NCI-H1417 (cell line): ENCODE measurements at regions not wholly inside any gene's neighbourhood (a gene's known extent, or its start where the extent isn't known, plus 50 kb on each side); places are given as distances from the start of the nearest gene placed in this dataset.

Experiments used
- DNase-seq, 3 experiments: peaks; one replicate each; lab custom pipeline; 2025; lab: John Stamatoyannopoulos, UW

GRCh38 chr5:91283899-91284298 is 99.2 kb downstream of the ARRDC3 start:
- no peak for DNase-seq

GRCh38 chr5:91283326-91283725 is 99.8 kb downstream of the ARRDC3 start:
- no peak for DNase-seq

GRCh38 chr5:91282210-91282609 is 100.9 kb downstream of the ARRDC3 start:
- DNase-seq = no peak

GRCh38 chr5:91281401-91281800 is 101.7 kb downstream of the ARRDC3 start:
- DNase-seq = peak in 2 of 3 experiments; percentile 45 to 84

GRCh38 chr5:91280362-91281269 is 102.5 kb downstream of the ARRDC3 start:
- DNase-seq = peak; percentile 71 to 83 (median 75)

GRCh38 chr5:91277840-91278239 is 105.3 kb downstream of the ARRDC3 start:
- no peak for DNase-seq

GRCh38 chr5:91277093-91277626 is 106.0 kb downstream of the ARRDC3 start:
- DNase-seq = no peak

- no peak for DNase-seq
These were observed 110.3 kb downstream of the ARRDC3 start for GRCh38 chr5:91272858-91273257.

- DNase-seq = no peak
These were observed 111.1 kb downstream of the ARRDC3 start for GRCh38 chr5:91271999-91272398.

- no peak for DNase-seq
These were observed 113.9 kb downstream of the ARRDC3 start for GRCh38 chr5:91269198-91269597.

- DNase-seq = peak in 1 of 3 experiments; percentile 9
These were observed 116.9 kb downstream of the ARRDC3 start for GRCh38 chr5:91266184-91266705.

- no peak for DNase-seq
These were observed 118.6 kb downstream of the ARRDC3 start for GRCh38 chr5:91264311-91265051.

GRCh38 chr5:91263898-91264297 is 119.2 kb downstream of the ARRDC3 start:
- DNase-seq = no peak

GRCh38 chr5:91257301-91257700 is 125.8 kb downstream of the ARRDC3 start:
- DNase-seq = no peak

GRCh38 chr5:91256142-91256524 is 127.0 kb downstream of the ARRDC3 start:
- DNase-seq = no peak

- no peak for DNase-seq
These were observed 127.5 kb downstream of the ARRDC3 start for GRCh38 chr5:91255396-91256141.

- DNase-seq = no peak
These were observed 130.2 kb downstream of the ARRDC3 start for GRCh38 chr5:91252916-91253315.

- no peak for DNase-seq
These were observed 137.2 kb downstream of the ARRDC3 start for GRCh38 chr5:91245871-91246270.

GRCh38 chr5:91245074-91245452 is 138.1 kb downstream of the ARRDC3 start:
- DNase-seq = no peak

- no peak for DNase-seq
These were observed 138.6 kb downstream of the ARRDC3 start for GRCh38 chr5:91244380-91245073.

GRCh38 chr5:91243852-91244251 is 139.3 kb downstream of the ARRDC3 start:
- DNase-seq = no peak
